ENCODE measurements at regions not wholly inside any gene's neighbourhood (a gene's known extent, or its start where the extent isn't known, plus 50 kb on each side); places are given as distances from the start of the nearest gene placed in this dataset.

DNA sequence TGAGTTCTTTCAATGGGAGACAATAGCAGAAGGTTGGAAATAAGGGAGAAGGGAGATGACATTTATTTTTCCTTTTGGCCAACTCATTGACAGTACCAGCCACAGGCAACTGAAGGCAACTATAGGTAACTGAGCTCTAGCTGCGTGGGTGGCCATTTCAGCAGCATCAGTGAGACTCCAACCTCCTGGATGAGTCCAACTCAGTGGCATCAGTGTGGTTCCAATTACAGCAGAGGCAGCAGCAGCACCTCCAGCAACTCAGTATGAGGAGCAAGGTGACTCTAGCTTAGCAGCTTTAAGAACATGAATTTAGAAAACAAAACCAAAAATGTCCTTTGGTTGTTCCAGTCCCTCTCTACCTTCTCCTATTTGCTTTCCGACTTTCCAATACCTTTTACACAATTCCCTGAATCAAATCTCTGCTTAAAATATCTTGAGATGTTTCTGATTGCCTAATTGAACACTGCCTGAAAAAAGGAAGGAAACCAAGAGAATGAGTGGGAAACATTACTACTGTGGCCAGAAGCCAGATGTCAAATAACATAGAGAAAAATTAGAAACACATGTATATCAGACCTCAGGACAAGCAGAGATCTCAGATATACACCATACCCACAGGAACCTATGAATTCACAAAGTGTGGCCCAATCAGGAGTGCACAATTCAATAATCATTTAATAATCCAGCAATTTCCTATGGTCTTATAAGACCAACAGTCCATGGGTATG lies 166.5 kb upstream of the RORB start:
- no peak for DNase-seq (ENCODE audit: low read depth)
- no peak overlapping the region for H3K4me3 ChIP-seq (ENCODE audit: low read depth, low read length)
- TF ChIP-seq, protein P1, sequence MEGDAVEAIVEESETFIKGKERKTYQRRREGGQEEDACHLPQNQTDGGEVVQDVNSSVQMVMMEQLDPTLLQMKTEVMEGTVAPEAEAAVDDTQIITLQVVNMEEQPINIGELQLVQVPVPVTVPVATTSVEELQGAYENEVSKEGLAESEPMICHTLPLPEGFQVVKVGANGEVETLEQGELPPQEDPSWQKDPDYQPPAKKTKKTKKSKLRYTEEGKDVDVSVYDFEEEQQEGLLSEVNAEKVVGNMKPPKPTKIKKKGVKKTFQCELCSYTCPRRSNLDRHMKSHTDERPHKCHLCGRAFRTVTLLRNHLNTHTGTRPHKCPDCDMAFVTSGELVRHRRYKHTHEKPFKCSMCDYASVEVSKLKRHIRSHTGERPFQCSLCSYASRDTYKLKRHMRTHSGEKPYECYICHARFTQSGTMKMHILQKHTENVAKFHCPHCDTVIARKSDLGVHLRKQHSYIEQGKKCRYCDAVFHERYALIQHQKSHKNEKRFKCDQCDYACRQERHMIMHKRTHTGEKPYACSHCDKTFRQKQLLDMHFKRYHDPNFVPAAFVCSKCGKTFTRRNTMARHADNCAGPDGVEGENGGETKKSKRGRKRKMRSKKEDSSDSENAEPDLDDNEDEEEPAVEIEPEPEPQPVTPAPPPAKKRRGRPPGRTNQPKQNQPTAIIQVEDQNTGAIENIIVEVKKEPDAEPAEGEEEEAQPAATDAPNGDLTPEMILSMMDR (IDR thresholded peaks at IDR 0.05; ENCODE audit: insufficient read depth, low read length): no peak

- no peak for DNase-seq (ENCODE audit: low read depth)
- H3K4me3 ChIP-seq (ENCODE audit: low read depth, low read length): no peak overlapping the region
- TF ChIP-seq, protein P1 (IDR thresholded peaks at IDR 0.05; ENCODE audit: insufficient read depth, low read length): no peak
Measured at GRCh38 chr9:74331607-74332006, 165.5 kb upstream of the RORB start.

GRCh38 chr9:74333384-74334032 lies 163.6 kb upstream of the RORB start:
- no peak for DNase-seq (ENCODE audit: low read depth)
- TF ChIP-seq, protein P1 (IDR thresholded peaks at IDR 0.05; ENCODE audit: insufficient read depth, low read length): no peak
- no peak overlapping the region for H3K4me3 ChIP-seq (ENCODE audit: low read depth, low read length)

GRCh38 chr9:74334271-74334670 lies 162.9 kb upstream of the RORB start:
- DNase-seq (ENCODE audit: low read depth): no peak
- TF ChIP-seq, protein P1 (IDR thresholded peaks at IDR 0.05; ENCODE audit: insufficient read depth, low read length): no peak
- no peak overlapping the region for H3K4me3 ChIP-seq (ENCODE audit: low read depth, low read length)

- no peak for DNase-seq (ENCODE audit: low read depth)
- no peak overlapping the region for H3K4me3 ChIP-seq (ENCODE audit: low read depth, low read length)
- TF ChIP-seq, protein P1 (IDR thresholded peaks at IDR 0.05; ENCODE audit: insufficient read depth, low read length): no peak
Measured at GRCh38 chr9:74336161-74336560, 161.0 kb upstream of the RORB start.

DNA sequence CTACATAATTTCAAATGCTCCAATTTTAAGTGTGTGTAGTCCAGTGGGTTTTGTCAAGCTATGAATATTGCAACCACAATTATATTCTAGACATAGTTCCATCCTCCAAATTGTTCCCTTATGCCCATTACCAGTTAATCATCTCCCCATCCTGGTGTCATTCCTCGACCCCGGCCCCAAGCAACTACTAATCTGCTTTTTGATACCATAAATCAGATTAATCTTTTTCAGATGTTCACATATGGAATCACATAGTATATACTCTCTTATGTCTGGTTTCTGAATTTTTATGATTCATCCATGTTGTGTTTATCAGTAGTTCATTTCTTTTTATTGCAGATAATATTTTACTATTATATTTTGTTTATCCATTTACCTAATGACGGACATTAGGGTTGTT lies 148.4 kb upstream of the RORB start:
- TF ChIP-seq, protein P1 (IDR thresholded peaks at IDR 0.05; ENCODE audit: insufficient read depth, low read length): no peak
- H3K4me3 ChIP-seq (ENCODE audit: low read depth, low read length): no peak overlapping the region
- no peak for DNase-seq (ENCODE audit: low read depth)

Data from fibroblast of the aortic adventitia (primary cell).